BE2C (cell line): ENCODE measurements at regions not wholly inside any gene's neighbourhood (a gene's known extent, or its start where the extent isn't known, plus 50 kb on each side); places are given as distances from the start of the nearest gene placed in this dataset.

Experiments used
- DNase-seq: peaks from one replicate; pipeline ENCODE4 v3.0.0-alpha.2; 2020
- H3K27me3 ChIP-seq: fragments of 250-450 bp; sonication (Bioruptor Pico); 2 replicates; pipeline ENCODE4 v1.5.1; 2020; ENCODE audit warnings: mild to moderate bottlenecking
- H3K36me3 ChIP-seq: fragments of 250-450 bp; sonication (Bioruptor Pico); 2 replicates; pipeline ENCODE4 v1.5.1; 2020; ENCODE audit warnings: mild to moderate bottlenecking
- H3K4me1 ChIP-seq: fragments of 250-450 bp; sonication (Bioruptor Pico); 2 replicates; pipeline ENCODE4 v1.5.1; 2020
- H3K4me3 ChIP-seq: 2 replicates; pipeline ENCODE4 v1.5.1; 2011; ENCODE audit warnings: low read depth, low read length
- H3K9me3 ChIP-seq: fragments of 250-450 bp; sonication (Bioruptor Pico); 2 replicates; pipeline ENCODE4 v1.5.1; 2020
- TF ChIP-seq, protein P1 (sequence below): IDR thresholded peaks from 2 replicates; pipeline ENCODE4 v1.5.1; 2012; ENCODE audit warnings: mild to moderate bottlenecking, low read depth, low read length

DNA sequence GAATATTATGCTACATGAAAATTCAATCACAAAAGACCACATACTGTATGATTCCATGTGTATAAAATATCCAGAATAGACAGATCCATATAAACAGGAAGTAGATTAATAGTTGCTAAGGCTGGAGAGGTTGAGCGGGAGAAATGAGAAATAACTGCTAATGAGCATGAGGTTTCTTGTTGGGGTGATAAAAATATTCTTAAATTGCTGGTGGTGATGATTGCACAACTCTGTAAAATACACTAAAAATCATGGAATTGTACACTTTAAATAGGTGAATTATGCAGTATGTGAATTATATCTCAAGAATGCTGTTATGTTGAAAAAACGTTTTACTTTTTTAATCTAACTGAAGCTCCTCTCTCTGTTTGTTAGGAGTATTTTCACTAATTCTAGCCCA is 101.8 kb upstream of the CREB1 start:
- H3K4me1 ChIP-seq: 0 out of 2 replicates have a peak, but pooled peaks cover 3% of the 10 kb centered on the region
- no peak overlapping the region for H3K4me3 ChIP-seq
- H3K9me3 ChIP-seq: no peaks in the 10 kb centered on the region
- DNase-seq: no peak
- no peaks in the 10 kb centered on the region for H3K36me3 ChIP-seq
- H3K27me3 ChIP-seq: no peaks in the 10 kb centered on the region
- TF ChIP-seq, protein P1, sequence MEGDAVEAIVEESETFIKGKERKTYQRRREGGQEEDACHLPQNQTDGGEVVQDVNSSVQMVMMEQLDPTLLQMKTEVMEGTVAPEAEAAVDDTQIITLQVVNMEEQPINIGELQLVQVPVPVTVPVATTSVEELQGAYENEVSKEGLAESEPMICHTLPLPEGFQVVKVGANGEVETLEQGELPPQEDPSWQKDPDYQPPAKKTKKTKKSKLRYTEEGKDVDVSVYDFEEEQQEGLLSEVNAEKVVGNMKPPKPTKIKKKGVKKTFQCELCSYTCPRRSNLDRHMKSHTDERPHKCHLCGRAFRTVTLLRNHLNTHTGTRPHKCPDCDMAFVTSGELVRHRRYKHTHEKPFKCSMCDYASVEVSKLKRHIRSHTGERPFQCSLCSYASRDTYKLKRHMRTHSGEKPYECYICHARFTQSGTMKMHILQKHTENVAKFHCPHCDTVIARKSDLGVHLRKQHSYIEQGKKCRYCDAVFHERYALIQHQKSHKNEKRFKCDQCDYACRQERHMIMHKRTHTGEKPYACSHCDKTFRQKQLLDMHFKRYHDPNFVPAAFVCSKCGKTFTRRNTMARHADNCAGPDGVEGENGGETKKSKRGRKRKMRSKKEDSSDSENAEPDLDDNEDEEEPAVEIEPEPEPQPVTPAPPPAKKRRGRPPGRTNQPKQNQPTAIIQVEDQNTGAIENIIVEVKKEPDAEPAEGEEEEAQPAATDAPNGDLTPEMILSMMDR: no peak

DNA sequence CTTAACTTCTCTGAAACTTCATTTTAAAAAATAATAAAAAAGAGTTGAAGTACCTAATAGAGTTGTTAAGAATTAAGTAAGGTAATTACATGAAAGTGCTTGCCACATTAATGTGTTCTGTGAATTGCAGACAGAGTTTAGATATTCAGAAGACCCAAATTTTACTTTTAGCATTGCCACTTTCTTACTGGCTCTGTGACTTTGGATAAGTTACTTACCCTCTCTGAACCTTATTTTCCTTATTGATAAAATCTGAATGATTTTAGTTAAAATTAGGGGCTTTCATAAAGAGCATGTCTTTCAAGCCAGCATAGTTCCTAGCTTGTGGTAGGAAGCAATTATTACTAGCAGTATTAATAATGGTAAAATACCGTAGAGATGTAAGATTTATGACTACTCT is 101.2 kb upstream of the CREB1 start:
- Histone ChIP-seq H3K9me3 (no peaks in the 10 kb centered on the region), H3K4me1 (0 out of 2 replicates have a peak, but pooled peaks cover 3% of the 10 kb centered on the region), H3K4me3 (no peak overlapping the region), H3K27me3 (no peaks in the 10 kb centered on the region), H3K36me3 (no peaks in the 10 kb centered on the region)
- DNase-seq: no peak
- TF ChIP-seq, protein P1: no peak

DNA sequence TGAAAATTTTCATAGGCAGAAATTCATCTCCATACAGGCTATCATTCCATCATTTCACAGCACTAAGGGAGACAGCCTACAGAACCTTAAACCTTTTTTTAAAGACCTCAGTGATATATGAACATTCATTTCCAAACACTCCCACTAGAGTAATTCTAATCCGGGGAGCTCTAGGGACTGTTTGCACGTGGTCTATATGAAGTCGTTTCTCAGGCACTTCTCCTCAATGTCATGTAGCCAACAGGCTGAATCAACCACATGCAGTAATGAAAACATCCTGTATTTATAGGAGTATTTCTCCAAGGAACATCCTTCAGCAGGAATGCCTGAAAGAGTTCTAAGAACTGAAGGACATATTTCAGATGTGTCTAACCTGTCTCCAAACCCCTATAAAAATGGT is 97.3 kb upstream of the CREB1 start:
- DNase-seq: no peak
- Histone ChIP-seq H3K9me3 (no peaks in the 10 kb centered on the region), H3K27me3 (no peaks in the 10 kb centered on the region), H3K4me3 (no peak overlapping the region), H3K4me1 (peaks cover 13% of the 10 kb centered on the region), H3K36me3 (no peaks in the 10 kb centered on the region)
- TF ChIP-seq, protein P1: no peak

DNA sequence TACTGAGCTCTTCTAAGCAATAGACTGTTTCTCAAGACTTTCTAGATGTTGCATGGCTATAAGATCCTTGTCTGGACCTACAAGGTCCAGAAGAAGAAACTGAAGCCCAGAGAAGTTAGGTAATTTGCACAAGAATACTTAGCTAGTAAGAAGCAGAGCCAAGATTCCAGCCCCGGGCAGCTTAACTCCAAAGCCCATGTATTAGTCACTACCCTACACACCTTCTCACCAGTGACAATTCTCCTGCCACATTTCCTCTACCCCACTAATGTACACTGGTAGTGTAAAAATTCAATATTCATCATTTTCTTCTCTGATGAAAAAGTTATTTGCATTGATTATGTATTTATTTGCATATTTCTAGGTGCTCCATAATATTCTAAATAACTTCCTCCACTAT is 95.5 kb upstream of the CREB1 start:
- no peak for DNase-seq
- no peaks in the 10 kb centered on the region for H3K9me3 ChIP-seq
- H3K27me3 ChIP-seq: no peaks in the 10 kb centered on the region
- TF ChIP-seq, protein P1: no peak
- no peak overlapping the region for H3K4me3 ChIP-seq
- no peaks in the 10 kb centered on the region for H3K36me3 ChIP-seq
- peaks cover 15% of the 10 kb centered on the region for H3K4me1 ChIP-seq

DNA sequence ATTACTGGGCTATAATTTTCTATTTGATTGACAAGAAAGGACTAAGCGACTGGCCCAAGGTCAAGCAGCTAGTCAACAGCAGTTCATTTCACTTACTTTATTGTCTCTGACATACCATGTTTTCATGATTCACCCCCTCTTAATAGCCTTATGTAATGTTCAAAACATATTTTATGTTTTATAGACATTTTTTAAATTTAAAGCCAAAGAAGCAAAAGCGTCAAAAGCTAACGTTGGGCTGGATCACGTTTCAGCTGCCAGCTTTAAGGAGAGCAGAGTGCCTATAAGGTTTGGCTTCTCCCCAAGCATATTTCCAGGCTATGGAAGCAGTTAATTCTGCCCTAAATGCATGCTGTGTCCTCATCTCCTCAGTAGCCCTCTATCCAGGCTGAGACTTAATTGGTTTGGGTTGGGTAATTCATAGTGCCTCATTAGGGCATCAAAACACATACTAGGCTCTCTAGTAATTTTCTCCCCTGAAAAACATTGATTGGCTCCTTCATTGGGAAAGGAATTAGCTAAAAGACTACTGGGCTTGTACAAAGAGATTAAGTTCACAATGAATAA is 94.8 kb upstream of the CREB1 start:
- H3K9me3 ChIP-seq: no peaks in the 10 kb centered on the region
- no peak for DNase-seq
- TF ChIP-seq, protein P1: no peak
- H3K4me1 ChIP-seq: peaks cover 15% of the 10 kb centered on the region
- no peaks in the 10 kb centered on the region for H3K36me3 ChIP-seq
- no peak overlapping the region for H3K4me3 ChIP-seq
- no peaks in the 10 kb centered on the region for H3K27me3 ChIP-seq

DNA sequence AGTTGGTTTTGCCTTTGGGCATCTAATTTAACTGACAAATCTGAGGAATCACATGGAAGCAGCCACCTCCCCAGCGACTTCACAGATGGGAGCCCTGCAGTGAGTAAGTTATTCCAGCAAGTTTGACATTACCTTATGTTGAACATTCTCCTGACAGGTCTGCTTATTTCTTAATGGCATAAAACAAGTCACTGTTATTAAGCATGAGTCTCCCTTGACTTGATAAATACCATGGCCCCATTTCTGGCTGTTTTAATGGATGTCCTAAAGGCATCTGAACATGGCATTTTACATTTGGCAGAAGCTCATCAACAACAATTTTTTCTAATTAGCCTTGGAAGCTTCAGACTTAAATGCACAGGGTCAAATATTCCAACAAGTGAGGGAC is 92.6 kb upstream of the CREB1 start:
- H3K27me3 ChIP-seq: no peaks in the 10 kb centered on the region
- no peaks in the 10 kb centered on the region for H3K36me3 ChIP-seq
- peaks cover 15% of the 10 kb centered on the region for H3K4me1 ChIP-seq
- TF ChIP-seq, protein P1: no peak
- no peaks in the 10 kb centered on the region for H3K9me3 ChIP-seq
- H3K4me3 ChIP-seq: no peak overlapping the region
- peak; percentile 77 for DNase-seq
